ENCODE measurements at regions not wholly inside any gene's neighbourhood (a gene's known extent, or its start where the extent isn't known, plus 50 kb on each side); places are given as distances from the start of the nearest gene placed in this dataset.

DNA sequence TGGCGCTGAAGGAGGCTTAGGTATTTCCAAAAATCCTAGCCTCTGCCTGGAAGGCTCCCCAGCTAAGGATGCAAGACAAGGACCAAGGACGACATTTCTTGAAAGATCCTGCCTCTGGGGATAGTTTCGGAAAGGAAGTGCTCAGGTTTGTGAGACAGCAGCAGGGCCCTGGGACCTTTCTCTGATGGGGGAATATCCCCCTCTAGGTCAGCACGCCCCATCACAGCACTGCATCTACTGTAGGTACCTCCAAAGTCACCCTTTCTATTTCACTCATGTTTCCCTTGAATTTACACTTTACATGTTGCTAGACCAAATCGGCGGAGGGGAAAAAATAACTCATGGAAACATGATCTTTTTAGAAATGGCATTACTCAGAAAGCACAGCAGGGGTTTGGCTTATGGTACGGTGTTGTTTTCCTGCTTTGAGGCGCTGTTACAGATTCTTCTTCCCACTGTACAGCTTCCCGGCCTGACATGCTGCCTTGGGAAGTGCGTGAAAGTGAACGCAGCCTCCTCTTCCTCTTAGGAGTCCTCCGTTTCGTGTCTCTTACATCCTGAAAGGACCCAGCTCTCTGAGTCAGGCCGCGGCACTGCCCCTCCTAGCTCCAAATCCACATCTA is 77.2 kb upstream of the DHRSX start:
- Histone ChIP-seq H3K9me3 (ENCODE audit: control insufficient read depth in 4 of 4, low read length in 3 of 4) (no peaks in the 10 kb centered on the region), H3K36me3 (ENCODE audit: control insufficient read depth in 4 of 4, insufficient read depth in 3 of 4, low read depth in 1 of 4, low read length in 3 of 4) (no peaks in the 10 kb centered on the region), H3K27me3 (ENCODE audit: control insufficient read depth in 4 of 4, insufficient read depth in 4 of 4, low read length in 3 of 4) (peaks cover 0 to 3% (median 0%) of the 10 kb centered on the region in 4 donors), H3K4me3 (ENCODE audit: low read depth in 1 of 3, low read length in 3 of 3) (no peak overlapping the region), H3K9ac (ENCODE audit: low read depth in 1 of 2, low read length in 2 of 2) (no peak overlapping the region), H3K4me1 (ENCODE audit: control insufficient read depth in 4 of 4, insufficient read depth in 4 of 4, low read length in 3 of 4) (no peaks in the 10 kb centered on the region), H3K27ac (ENCODE audit: low read depth in 1 of 2, low read length in 2 of 2) (no peak overlapping the region)
- no peak for DNase-seq (ENCODE audit: low spot score)
- TF ChIP-seq FOXA1 (IDR thresholded peaks at IDR 0.05), result no peak
- TF ChIP-seq CTCF (IDR thresholded peaks at IDR 0.05; ENCODE audit: low read depth, low read length, missing input control), result no peak
- TF ChIP-seq MAX (IDR thresholded peaks at IDR 0.05), result no peak
- no peak for TF ChIP-seq SP1 (IDR thresholded peaks at IDR 0.05)
- TF ChIP-seq, protein P1, sequence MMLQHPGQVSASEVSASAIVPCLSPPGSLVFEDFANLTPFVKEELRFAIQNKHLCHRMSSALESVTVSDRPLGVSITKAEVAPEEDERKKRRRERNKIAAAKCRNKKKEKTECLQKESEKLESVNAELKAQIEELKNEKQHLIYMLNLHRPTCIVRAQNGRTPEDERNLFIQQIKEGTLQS (IDR thresholded peaks at IDR 0.05), result no peak
- TF ChIP-seq GABPA (IDR thresholded peaks at IDR 0.05 in 1 of 2, conservative IDR thresholded peaks at IDR 0.05 in 1 of 2), result no peak
- TF ChIP-seq TAF1 (conservative IDR thresholded peaks at IDR 0.05), result no peak
- TF ChIP-seq EGR1 (IDR thresholded peaks at IDR 0.05; ENCODE audit: low read depth in 2 of 2), result no peak
- no peak for TF ChIP-seq JUND (IDR thresholded peaks at IDR 0.05)
- TF ChIP-seq YY1 (IDR thresholded peaks at IDR 0.05), result no peak
- TF ChIP-seq, protein P2, sequence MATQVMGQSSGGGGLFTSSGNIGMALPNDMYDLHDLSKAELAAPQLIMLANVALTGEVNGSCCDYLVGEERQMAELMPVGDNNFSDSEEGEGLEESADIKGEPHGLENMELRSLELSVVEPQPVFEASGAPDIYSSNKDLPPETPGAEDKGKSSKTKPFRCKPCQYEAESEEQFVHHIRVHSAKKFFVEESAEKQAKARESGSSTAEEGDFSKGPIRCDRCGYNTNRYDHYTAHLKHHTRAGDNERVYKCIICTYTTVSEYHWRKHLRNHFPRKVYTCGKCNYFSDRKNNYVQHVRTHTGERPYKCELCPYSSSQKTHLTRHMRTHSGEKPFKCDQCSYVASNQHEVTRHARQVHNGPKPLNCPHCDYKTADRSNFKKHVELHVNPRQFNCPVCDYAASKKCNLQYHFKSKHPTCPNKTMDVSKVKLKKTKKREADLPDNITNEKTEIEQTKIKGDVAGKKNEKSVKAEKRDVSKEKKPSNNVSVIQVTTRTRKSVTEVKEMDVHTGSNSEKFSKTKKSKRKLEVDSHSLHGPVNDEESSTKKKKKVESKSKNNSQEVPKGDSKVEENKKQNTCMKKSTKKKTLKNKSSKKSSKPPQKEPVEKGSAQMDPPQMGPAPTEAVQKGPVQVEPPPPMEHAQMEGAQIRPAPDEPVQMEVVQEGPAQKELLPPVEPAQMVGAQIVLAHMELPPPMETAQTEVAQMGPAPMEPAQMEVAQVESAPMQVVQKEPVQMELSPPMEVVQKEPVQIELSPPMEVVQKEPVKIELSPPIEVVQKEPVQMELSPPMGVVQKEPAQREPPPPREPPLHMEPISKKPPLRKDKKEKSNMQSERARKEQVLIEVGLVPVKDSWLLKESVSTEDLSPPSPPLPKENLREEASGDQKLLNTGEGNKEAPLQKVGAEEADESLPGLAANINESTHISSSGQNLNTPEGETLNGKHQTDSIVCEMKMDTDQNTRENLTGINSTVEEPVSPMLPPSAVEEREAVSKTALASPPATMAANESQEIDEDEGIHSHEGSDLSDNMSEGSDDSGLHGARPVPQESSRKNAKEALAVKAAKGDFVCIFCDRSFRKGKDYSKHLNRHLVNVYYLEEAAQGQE (IDR thresholded peaks at IDR 0.05), result no peak
- no peak for TF ChIP-seq HNF4A (conservative IDR thresholded peaks at IDR 0.05)
- TF ChIP-seq ZBTB33 (IDR thresholded peaks at IDR 0.05), result no peak
- no peak for TF ChIP-seq HNF4G (IDR thresholded peaks at IDR 0.05)
- no peak for TF ChIP-seq RAD21 (IDR thresholded peaks at IDR 0.05)
- 87% methylated on average over 15 of the region's 15 CpGs for WGBS

DNA sequence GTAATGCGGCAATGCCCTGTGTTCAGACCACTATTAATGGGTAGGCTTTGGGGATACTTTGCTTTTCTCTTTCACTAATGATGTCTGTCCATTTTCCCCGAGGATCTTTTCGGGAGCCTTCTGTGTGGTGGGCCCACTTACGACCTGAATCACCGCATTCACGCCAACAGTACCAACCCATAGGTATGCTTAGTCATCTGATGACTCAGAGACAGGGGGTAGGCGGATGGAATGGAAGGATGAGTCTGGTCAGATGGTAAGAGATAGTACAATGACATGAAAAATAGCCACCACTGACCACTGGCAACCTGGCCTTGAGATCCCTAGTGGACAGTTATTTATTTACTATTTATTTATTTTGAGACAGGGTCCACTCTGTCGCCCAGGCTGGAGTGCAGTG is 76.0 kb upstream of the DHRSX start:
- H3K36me3 ChIP-seq (ENCODE audit: control insufficient read depth in 4 of 4, insufficient read depth in 3 of 4, low read depth in 1 of 4, low read length in 3 of 4), result no peaks in the 10 kb centered on the region
- no peak overlapping the region for H3K4me3 ChIP-seq (ENCODE audit: low read depth in 1 of 3, low read length in 3 of 3)
- no peak overlapping the region for H3K9ac ChIP-seq (ENCODE audit: low read depth in 1 of 2, low read length in 2 of 2)
- DNase-seq (ENCODE audit: low spot score), result no peak
- H3K27me3 ChIP-seq (ENCODE audit: control insufficient read depth in 4 of 4, insufficient read depth in 4 of 4, low read length in 3 of 4), result peaks cover 0 to 3% (median 0%) of the 10 kb centered on the region in 4 donors
- H3K4me1 ChIP-seq (ENCODE audit: control insufficient read depth in 4 of 4, insufficient read depth in 4 of 4, low read length in 3 of 4), result no peaks in the 10 kb centered on the region
- H3K9me3 ChIP-seq (ENCODE audit: control insufficient read depth in 4 of 4, low read length in 3 of 4), result no peaks in the 10 kb centered on the region
- H3K27ac ChIP-seq (ENCODE audit: low read depth in 1 of 2, low read length in 2 of 2), result no peak overlapping the region
- WGBS, result 93% methylated on average over 8 of the region's 8 CpGs
- TF ChIP-seq JUND (IDR thresholded peaks at IDR 0.05) (no peak), CTCF (IDR thresholded peaks at IDR 0.05; ENCODE audit: low read depth, low read length, missing input control) (no peak), YY1 (IDR thresholded peaks at IDR 0.05) (no peak), GABPA (IDR thresholded peaks at IDR 0.05 in 1 of 2, conservative IDR thresholded peaks at IDR 0.05 in 1 of 2) (no peak), SP1 (IDR thresholded peaks at IDR 0.05) (no peak), FOXA2 (IDR thresholded peaks at IDR 0.05) (no peak), ZBTB33 (IDR thresholded peaks at IDR 0.05) (no peak)

Data from liver (tissue), 8 donors.